SK-N-MC (cell line): ENCODE measurements at regions not wholly inside any gene's neighbourhood (a gene's known extent, or its start where the extent isn't known, plus 50 kb on each side); places are given as distances from the start of the nearest gene placed in this dataset.

Experiments used
- EZH2 ChIP-seq: fragments of 200-600 bp; sonication (generic); IDR thresholded peaks from one replicate; pipeline ENCODE4 v1.6.1; 2017; ENCODE audit warnings: antibody characterized with exemption
- POLR2AphosphoS5 ChIP-seq: IDR thresholded peaks from 2 replicates; pipeline ENCODE4 v1.6.1; 2012; ENCODE audit warnings: mild to moderate bottlenecking, low read depth, low read length, borderline replicate concordance

DNA sequence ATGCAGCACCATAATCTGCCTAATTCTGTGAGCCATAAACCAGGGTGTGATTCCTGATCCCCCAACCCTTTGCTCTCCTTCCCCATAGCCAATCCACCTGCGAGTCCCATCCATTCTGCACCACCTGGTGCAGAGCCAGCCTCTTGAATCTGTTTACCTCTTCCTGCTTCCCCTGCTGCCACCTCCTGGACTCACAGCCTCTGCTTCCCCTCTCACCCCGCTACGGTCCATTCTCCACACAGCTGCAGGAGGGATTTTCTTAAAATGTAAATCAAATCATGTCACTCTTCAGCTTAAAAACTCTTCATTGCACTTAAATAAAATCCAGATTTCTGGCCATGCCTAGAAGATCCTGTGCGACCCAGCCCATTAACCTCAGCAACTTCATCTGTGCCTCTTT lies 186.7 kb downstream of the FOXD2 start:
- TF ChIP-seq EZH2 (no peak), POLR2AphosphoS5 (no peak)
